Stimulated activated effector memory CD8-positive, alpha-beta T cell treated with anti-CD3 and anti-CD28 coated beads, Interleukin-12 subunit alpha, Interleukin-12 subunit beta, amount 100 ng/mL, for 72 hours (primary cell): ENCODE measurements at regions not wholly inside any gene's neighbourhood (a gene's known extent, or its start where the extent isn't known, plus 50 kb on each side); places are given as distances from the start of the nearest gene placed in this dataset.
"Not testable (repeated sequence)": the region's sequence is repeated elsewhere in the genome, so short reads cannot be mapped to it uniquely, and the experiment has no call there.

Experiments
- ATAC-seq: fragments of 150-1000 bp; cut with Tn5 transposase; 2 replicates; pipeline ENCODE4 v1.10.0; 2021
- DNase-seq, 2 donors: peaks; one replicate each; pipeline ENCODE4 v3.0.0; 2021 to 2022; ENCODE audit warnings: low spot score in 2 of 2
- H3K27ac Mint-ChIP-seq: one replicate; pipeline ENCODE4 v1.8.0; 2022; ENCODE audit warnings: mild to moderate bottlenecking, mixed read lengths
- H3K36me3 Mint-ChIP-seq: one replicate; pipeline ENCODE4 v1.8.0; 2022; ENCODE audit warnings: mild to moderate bottlenecking, mixed read lengths
- H3K4me1 Mint-ChIP-seq: one replicate; pipeline ENCODE4 v1.8.0; 2022; ENCODE audit warnings: mixed read lengths
- H3K4me3 Mint-ChIP-seq: one replicate; pipeline ENCODE4 v1.8.0; 2022; ENCODE audit warnings: mild to moderate bottlenecking, mixed read lengths
- H3K9me3 Mint-ChIP-seq: one replicate; pipeline ENCODE4 v1.8.0; 2022; ENCODE audit warnings: mixed read lengths

DNA sequence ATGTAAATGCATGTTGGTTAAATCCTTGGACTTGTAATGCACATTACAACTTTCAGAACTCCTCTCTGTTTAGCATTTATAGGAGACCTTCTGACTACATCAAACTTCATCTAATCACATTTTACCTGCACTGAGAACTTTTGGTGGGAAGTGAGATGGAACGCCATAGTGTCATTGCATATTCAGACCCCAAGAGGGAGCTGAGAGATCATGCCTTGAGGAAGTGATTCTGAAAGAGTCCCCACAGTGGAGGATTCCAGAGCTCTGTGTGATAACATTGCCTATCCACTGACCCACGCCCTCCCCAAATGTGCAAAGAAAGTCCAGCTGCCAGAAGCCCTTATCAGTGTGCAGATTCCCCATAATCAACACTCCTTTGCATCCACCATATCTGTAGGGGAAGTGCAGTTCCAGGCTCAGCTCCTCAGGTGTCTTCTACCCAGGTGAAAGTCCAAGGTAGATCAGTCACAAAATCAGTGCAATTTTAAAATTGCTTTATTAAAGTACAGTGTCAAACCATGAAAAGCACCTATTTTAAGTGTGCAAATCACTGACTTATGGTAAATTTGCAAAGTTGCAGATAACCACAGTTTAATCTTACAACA is 212.4 kb downstream of the RPIA start:
- Mint-ChIP-seq H3K4me1 (no peaks in the 10 kb centered on the region), H3K36me3 (no peaks in the 10 kb centered on the region), H3K27ac (no peak overlapping the region), H3K4me3 (no peak overlapping the region), H3K9me3 (peaks cover 2% of the 10 kb centered on the region)
- DNase-seq (no peak), ATAC-seq (no peak)

DNA sequence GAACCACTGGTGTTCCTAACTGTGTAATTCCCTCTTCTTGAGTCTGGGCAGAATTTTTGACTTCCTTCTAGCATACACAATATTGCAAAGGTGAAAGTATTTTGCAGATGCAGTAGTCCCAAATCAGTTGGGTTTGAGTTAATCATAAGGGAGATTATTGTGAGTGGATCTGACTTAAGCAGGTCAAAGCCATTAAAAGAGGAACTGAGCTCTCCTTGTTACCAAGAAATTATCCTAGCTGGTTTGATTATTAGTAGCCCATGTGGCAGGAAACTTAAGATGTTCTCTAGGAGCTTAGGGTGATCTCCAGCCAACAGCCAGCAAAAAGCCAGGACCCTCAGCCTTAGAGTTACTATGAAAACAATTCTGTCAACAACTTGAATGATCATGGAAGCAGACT is 221.8 kb downstream of the RPIA start:
- H3K36me3 Mint-ChIP-seq, result no peaks in the 10 kb centered on the region
- no peaks in the 10 kb centered on the region for H3K4me1 Mint-ChIP-seq
- DNase-seq, result no peak
- no peak for ATAC-seq
- H3K27ac Mint-ChIP-seq, result no peak overlapping the region
- no peaks in the 10 kb centered on the region for H3K9me3 Mint-ChIP-seq
- no peak overlapping the region for H3K4me3 Mint-ChIP-seq

DNA sequence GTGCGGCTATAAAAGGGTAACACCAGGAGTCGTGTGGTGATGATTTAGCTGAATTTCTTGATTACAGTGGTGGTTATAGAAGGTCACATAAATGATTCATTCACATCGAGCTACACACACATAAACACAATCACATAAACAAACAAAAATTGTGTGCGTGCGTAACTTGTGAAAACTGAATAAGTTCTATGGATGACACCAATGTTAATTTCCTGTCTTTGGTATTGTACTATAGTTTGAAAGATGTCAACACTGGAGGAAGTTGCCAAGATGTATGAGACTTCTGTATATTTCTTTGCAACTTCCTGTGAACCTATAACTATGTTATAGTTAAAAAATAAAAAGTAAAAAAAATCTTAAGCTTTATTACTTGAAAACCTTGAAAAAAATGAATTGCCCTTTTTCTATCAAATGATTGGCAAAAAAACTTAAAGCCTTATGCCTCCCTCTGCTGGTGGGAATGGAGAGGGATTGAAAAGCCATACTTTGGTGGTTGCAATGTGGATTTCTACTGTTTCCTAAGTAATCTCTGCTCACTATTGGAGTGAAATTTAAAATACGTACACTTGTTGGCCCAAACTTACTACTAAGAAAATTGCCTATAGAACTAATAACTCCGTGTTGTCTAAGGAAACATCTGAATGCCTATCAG is 227.7 kb downstream of the RPIA start:
- Mint-ChIP-seq H3K9me3 (no peaks in the 10 kb centered on the region), H3K4me3 (no peak overlapping the region), H3K4me1 (no peaks in the 10 kb centered on the region), H3K27ac (no peak overlapping the region), H3K36me3 (no peaks in the 10 kb centered on the region)
- DNase-seq, result no peak
- ATAC-seq, result no peak

DNA sequence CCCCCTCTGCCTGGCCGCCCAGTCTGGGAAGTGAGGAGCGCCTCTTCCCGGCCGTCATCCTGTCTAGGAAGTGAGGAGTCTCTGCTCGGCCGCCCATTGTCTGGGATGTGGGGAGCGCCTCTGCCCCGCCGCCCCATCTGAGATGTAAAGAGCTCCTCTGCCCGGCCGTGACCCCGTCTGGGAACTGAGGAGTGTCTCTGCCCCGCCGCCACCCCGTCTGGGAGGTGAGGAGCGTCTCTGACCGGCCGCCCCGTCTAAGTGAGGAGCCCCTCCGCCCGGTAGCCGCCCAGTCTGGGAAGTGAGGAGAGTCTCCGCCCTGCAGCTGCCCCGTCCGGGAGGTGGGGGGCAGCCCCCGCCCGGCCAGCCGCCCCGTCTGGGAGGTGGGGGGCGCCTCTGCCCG is 228.9 kb downstream of the RPIA start:
- not testable (repeated sequence) for H3K36me3 Mint-ChIP-seq, H3K4me1 Mint-ChIP-seq, H3K9me3 Mint-ChIP-seq, DNase-seq, ATAC-seq, H3K27ac Mint-ChIP-seq, H3K4me3 Mint-ChIP-seq

DNA sequence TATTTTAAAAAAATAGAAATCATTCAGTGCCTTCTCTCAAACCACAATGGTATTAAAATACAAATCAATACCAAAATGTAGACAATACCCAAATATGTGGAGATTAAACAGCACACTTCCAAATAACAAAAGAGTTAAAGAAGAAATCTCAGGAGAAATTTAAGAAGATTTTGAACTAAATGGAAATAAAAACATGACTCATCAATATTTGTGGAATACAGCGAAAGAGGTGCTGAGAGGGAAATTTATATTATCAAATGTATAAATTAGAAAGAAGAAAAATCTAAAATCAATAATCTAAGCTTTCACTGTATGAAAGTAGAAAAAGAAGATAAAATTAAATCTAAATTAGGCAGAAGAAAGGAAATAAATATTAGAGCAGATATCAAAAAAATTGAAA is 233.1 kb downstream of the RPIA start:
- no peaks in the 10 kb centered on the region for H3K36me3 Mint-ChIP-seq
- ATAC-seq (no peak), DNase-seq (no peak)
- no peaks in the 10 kb centered on the region for H3K9me3 Mint-ChIP-seq
- no peaks in the 10 kb centered on the region for H3K4me1 Mint-ChIP-seq
- no peak overlapping the region for H3K27ac Mint-ChIP-seq
- no peak overlapping the region for H3K4me3 Mint-ChIP-seq

DNA sequence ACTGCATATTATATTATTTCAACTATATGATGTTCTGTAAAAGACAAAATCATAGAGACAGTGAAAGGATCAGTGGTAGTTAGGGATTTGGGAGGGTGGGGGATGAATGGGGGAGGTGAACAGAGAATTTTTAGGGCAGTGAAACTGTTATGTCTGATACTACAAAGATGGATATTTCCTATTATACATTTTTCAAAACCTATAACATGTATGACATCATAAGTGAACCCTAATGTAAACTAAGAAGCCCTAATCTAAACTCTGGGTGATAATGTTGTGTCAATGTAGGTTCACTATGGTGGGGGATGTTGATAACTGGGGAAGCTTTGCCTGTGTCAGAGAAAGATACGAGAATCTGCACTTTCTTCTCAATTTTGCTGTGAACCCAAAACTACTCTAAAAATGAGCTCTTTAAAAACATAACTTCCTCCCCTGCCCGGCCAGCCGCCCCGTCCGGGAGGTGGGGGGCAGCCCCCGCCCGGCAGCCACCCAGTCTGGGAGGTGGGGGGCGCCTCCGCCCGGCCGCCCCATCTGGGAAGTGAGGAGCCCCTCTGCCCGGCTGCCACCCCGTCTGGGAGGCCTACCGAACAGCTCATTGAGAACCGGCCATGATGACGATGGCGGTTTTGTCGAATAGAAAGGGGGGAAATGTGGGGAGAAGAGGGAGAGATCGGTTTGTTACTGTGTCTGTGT is 234.4 kb downstream of the RPIA start:
- H3K4me1 Mint-ChIP-seq, result no peaks in the 10 kb centered on the region
- no peaks in the 10 kb centered on the region for H3K9me3 Mint-ChIP-seq

DNA sequence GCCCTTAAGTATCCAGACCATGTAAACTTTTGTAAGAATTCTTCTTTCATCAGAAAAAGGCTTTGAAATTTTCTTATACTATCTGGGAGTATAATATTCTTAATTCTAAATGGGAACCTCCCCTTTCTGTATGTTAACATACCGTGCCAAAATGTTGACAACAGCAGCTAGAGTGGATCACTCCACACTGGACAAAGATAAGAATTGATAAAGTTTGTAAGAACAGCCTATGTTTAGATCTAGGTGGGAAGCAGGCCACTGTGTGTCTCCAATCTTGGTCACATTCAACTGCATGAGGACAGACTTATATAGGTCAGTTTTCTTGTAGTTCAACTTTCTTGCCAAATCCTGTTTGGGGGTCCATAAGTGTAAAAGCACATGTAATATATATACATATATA is 235.7 kb downstream of the RPIA start:
- DNase-seq (no peak), ATAC-seq (no peak)
- Mint-ChIP-seq H3K36me3 (no peaks in the 10 kb centered on the region), H3K27ac (no peak overlapping the region), H3K9me3 (no peaks in the 10 kb centered on the region), H3K4me3 (no peak overlapping the region), H3K4me1 (no peaks in the 10 kb centered on the region)

More for the DNA sequence above, 234.4 kb downstream of the RPIA start:
- no peak overlapping the region for H3K27ac Mint-ChIP-seq
- H3K36me3 Mint-ChIP-seq, result no peaks in the 10 kb centered on the region
- no peak for ATAC-seq
- no peak overlapping the region for H3K4me3 Mint-ChIP-seq
- no peak for DNase-seq

DNA sequence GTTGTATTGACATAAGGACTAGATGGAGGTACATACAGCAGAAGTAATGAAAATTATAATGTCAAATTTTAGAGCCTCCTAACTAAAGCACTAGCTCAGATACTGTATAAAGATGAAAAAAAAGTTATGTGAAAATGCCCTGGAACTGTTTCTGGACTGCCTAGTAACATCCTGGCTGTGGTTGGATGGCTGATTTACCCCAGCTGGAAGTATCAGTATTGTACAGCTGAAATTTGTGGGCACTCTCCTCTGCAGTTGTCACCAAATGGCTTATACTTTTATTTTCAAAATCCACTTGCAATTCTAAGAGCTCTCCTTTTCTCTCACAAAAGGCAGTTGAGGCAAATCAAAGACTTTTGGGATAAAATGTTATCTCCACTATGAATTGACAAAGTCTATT is 239.2 kb downstream of the RPIA start:
- no peak for DNase-seq
- H3K4me3 Mint-ChIP-seq, result no peak overlapping the region
- H3K36me3 Mint-ChIP-seq, result no peaks in the 10 kb centered on the region
- H3K4me1 Mint-ChIP-seq, result no peaks in the 10 kb centered on the region
- no peaks in the 10 kb centered on the region for H3K9me3 Mint-ChIP-seq
- H3K27ac Mint-ChIP-seq, result no peak overlapping the region
- ATAC-seq, result no peak

DNA sequence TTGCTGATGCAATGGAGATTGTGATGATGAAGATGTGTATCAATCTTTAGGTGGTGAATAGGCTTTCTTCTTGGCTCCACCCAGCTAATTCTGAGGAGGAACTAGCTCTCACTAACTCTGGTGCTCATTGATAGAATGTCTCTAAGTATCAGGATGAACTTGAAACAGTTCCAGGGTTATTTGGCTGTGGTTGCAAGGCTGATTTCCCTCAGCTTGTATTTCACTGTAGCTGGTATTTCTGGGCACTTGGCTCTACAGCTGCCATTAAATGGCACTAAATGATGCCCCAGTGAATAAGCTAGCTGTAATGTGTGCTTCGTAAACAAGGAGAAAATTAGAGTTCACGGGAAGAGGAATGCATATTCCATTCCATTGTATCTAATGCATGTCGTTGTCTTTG is 241.2 kb downstream of the RPIA start:
- Mint-ChIP-seq H3K27ac (no peak overlapping the region), H3K9me3 (no peaks in the 10 kb centered on the region), H3K4me1 (no peaks in the 10 kb centered on the region), H3K4me3 (no peak overlapping the region), H3K36me3 (no peaks in the 10 kb centered on the region)
- DNase-seq (no peak), ATAC-seq (no peak)

DNA sequence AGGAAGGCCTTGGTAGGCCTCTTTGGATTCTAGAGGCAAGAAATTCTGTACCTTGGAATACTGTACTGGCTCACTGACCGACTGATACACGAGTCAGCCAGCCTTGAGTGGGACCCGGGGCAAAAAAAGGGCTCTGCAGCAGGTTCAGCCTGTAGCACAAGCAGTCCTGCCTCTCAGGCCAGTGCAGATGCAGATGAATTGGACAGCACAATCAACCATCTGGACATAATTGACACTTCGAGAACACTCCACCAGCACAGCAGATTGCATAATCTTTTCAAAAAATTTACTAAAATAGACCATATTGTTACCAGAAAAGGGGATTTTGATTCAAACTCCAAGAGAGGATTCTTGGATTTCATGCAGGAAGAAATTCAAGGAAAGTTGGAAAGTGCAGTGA is 241.6 kb downstream of the RPIA start:
- Mint-ChIP-seq H3K4me1 (no peaks in the 10 kb centered on the region), H3K4me3 (no peak overlapping the region), H3K27ac (no peak overlapping the region), H3K9me3 (no peaks in the 10 kb centered on the region), H3K36me3 (no peaks in the 10 kb centered on the region)
- no peak for DNase-seq
- ATAC-seq, result no peak

DNA sequence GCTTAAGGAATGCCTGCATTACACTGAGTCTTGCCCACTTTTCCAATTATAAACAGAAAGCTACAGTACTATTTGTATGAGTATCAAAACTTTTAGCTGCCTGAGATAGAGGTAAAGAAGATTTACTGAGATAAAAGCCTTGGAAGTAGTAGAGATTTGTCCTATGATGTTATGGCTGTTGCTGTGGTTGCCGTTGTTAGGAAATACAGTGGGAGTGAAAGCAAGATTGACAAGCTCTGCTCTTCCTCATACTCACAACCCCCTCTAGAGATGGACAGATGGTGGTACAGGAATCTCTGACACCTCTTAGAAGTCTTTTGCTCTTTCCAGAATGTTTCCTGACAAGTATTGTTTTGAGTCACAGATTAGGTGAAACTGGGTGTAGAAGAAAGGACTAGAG is 242.5 kb downstream of the RPIA start:
- ATAC-seq (no peak), DNase-seq (no peak)
- Mint-ChIP-seq H3K4me3 (no peak overlapping the region), H3K9me3 (no peaks in the 10 kb centered on the region), H3K36me3 (no peaks in the 10 kb centered on the region), H3K4me1 (no peaks in the 10 kb centered on the region), H3K27ac (no peak overlapping the region)

DNA sequence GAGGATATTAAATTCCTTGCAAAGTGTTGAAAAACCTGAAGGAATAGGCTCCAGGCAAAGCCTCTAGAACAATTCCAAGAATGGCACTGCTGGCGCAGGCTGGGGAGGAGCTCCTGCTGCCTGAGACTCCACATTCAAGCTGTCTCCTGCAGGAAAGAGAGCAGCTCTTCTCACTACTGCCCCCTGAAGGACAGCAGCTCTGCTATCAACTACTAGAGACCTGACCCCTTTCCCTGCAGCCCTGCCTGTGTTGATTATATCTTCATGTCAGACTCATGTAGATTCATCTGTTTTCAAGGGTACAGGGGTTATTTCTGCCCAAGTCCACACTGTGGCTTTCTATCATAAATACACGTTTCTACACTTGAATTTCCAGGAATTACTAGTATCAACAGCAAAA is 249.7 kb downstream of the RPIA start:
- not testable (repeated sequence) for ATAC-seq, H3K9me3 Mint-ChIP-seq

DNA sequence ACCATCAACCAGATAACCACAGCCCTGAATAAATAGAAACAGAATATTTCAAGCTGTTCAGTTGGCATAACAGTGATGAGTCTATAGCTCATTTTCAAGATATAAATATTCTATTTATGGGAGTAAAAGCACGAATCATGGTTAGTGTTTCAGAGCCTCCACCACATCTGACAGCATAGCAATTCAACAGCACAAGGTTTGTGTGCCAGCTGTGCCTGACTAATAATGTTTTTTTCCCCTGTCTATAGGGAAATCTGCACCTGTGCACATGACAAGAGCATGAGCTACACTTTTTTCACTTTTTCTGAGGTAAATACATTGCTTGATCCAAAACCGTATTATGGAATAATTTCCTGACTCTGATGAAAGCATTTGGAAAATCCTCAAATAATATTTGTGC is 251.3 kb downstream of the RPIA start:
- no peak for DNase-seq
- no peak for ATAC-seq
- no peaks in the 10 kb centered on the region for H3K9me3 Mint-ChIP-seq
- no peak overlapping the region for H3K27ac Mint-ChIP-seq
- H3K36me3 Mint-ChIP-seq, result no peaks in the 10 kb centered on the region
- no peak overlapping the region for H3K4me3 Mint-ChIP-seq
- no peaks in the 10 kb centered on the region for H3K4me1 Mint-ChIP-seq

More for the DNA sequence above, 249.7 kb downstream of the RPIA start:
- not testable (repeated sequence) for H3K36me3 Mint-ChIP-seq, H3K4me3 Mint-ChIP-seq, DNase-seq, H3K4me1 Mint-ChIP-seq, H3K27ac Mint-ChIP-seq

DNA sequence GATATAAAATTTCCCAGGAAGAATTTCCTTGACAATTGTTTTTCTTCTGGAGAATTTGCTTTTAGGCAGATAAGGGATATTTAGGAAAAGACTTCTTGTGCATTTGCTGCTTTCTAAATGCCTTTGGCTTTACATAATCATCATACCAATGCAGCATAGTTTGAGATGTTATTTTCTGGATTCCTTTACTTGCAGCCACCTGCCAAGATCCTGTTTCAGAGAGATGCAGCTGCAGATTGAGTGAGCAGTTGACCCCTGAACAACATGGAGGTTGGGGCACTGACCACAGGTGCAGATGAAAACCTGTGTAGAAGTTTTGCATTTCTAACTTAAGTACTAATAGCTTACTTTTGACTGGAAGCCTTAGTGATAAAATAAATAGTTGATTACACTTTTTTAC is 257.9 kb downstream of the RPIA start:
- Mint-ChIP-seq H3K4me3 (no peak overlapping the region), H3K27ac (no peak overlapping the region), H3K4me1 (no peaks in the 10 kb centered on the region), H3K36me3 (no peaks in the 10 kb centered on the region), H3K9me3 (peaks cover 2% of the 10 kb centered on the region)
- ATAC-seq, result no peak
- DNase-seq, result no peak

DNA sequence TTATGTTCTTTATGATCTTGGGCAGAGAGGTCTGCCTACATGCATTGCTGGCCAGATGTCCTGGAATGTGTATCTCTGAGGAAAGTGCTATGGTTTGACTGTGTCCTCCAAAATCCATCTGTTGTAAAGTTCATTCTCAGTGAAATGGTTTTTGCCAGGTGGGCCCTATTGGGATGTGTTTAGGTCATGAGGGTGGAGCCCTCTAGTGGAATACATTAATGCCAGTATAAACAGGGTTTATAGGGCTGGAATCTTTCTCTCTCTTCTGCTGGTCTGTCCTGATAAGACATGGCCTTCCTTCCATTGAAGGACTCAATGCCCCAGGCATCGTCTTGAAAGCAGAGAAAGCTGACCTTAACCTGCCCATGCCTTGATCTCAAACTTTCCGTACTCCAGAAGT is 258.5 kb downstream of the RPIA start:
- no peak overlapping the region for H3K27ac Mint-ChIP-seq
- no peaks in the 10 kb centered on the region for H3K4me1 Mint-ChIP-seq
- ATAC-seq (no peak), DNase-seq (no peak)
- H3K4me3 Mint-ChIP-seq, result no peak overlapping the region
- H3K36me3 Mint-ChIP-seq, result no peaks in the 10 kb centered on the region
- peaks cover 2% of the 10 kb centered on the region for H3K9me3 Mint-ChIP-seq

DNA sequence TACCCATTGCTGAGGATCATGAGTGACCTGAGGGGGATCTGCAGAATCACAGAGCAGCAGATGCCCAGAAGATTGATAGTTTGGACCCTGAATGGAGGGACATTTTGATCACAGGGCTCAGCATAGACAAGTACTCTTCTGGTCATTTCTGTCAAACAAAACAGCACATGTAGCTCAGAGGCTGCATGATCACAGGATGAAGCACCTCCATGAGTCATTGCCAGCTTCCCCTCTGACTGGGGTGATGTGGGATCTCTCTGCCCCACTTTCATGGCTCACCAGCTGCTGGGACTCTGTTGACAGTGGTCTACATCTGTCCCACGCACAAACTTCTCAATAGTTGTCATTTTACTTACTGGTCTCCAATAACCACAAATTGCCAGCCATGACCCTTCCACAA is 264.1 kb downstream of the RPIA start:
- Mint-ChIP-seq H3K9me3 (peaks cover 2% of the 10 kb centered on the region), H3K27ac (no peak overlapping the region), H3K36me3 (no peaks in the 10 kb centered on the region), H3K4me3 (no peak overlapping the region), H3K4me1 (no peaks in the 10 kb centered on the region)
- DNase-seq, result no peak
- peak; percentile 60 for ATAC-seq
